ENCODE measurements at regions not wholly inside any gene's neighbourhood (a gene's known extent, or its start where the extent isn't known, plus 50 kb on each side); places are given as distances from the start of the nearest gene placed in this dataset.

DNA sequence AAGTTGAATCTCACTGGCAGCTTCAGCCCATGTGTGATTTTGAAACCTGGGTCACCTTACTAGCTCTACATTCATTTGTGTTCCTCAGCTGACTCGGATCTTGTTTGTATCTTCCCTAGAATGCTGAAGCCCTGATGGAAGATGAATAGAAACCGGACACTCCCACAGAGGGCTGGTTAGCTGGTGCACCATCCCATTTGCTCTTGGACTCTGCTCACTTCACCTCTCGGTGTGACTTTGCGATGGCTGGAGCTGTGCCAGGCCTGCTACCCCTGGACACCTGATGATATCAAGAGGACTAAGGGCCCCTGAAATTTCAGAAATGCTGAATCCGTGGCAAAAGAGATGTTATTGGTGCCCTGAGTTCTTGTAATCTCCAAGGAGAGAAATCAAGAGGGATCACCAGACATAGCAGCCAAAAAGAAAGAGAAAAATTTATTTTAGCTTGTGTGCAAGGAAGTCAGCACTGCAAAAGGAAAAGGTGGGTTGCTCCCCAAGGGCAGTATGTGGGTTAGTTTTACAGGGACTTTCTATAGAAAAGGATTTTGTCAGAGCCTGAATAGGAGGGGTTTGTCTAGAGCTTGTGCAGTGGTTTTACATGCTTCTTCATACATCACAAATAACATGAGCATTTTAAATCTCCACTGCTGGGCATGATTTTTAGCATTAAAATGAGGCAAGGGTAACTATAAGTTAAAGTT lies 426.3 kb upstream of the NOX3 start:
- TF ChIP-seq POLR2AphosphoS5 (IDR thresholded peaks at IDR 0.05) (no peak), POLR2A (IDR thresholded peaks at IDR 0.05) (no peak)
- TF ChIP-seq, protein P1, sequence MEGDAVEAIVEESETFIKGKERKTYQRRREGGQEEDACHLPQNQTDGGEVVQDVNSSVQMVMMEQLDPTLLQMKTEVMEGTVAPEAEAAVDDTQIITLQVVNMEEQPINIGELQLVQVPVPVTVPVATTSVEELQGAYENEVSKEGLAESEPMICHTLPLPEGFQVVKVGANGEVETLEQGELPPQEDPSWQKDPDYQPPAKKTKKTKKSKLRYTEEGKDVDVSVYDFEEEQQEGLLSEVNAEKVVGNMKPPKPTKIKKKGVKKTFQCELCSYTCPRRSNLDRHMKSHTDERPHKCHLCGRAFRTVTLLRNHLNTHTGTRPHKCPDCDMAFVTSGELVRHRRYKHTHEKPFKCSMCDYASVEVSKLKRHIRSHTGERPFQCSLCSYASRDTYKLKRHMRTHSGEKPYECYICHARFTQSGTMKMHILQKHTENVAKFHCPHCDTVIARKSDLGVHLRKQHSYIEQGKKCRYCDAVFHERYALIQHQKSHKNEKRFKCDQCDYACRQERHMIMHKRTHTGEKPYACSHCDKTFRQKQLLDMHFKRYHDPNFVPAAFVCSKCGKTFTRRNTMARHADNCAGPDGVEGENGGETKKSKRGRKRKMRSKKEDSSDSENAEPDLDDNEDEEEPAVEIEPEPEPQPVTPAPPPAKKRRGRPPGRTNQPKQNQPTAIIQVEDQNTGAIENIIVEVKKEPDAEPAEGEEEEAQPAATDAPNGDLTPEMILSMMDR (IDR thresholded peaks at IDR 0.05) = no peak

Data from prostate gland (tissue), 2 donors.